ENCODE measurements at regions not wholly inside any gene's neighbourhood (a gene's known extent, or its start where the extent isn't known, plus 50 kb on each side); places are given as distances from the start of the nearest gene placed in this dataset.

DNA sequence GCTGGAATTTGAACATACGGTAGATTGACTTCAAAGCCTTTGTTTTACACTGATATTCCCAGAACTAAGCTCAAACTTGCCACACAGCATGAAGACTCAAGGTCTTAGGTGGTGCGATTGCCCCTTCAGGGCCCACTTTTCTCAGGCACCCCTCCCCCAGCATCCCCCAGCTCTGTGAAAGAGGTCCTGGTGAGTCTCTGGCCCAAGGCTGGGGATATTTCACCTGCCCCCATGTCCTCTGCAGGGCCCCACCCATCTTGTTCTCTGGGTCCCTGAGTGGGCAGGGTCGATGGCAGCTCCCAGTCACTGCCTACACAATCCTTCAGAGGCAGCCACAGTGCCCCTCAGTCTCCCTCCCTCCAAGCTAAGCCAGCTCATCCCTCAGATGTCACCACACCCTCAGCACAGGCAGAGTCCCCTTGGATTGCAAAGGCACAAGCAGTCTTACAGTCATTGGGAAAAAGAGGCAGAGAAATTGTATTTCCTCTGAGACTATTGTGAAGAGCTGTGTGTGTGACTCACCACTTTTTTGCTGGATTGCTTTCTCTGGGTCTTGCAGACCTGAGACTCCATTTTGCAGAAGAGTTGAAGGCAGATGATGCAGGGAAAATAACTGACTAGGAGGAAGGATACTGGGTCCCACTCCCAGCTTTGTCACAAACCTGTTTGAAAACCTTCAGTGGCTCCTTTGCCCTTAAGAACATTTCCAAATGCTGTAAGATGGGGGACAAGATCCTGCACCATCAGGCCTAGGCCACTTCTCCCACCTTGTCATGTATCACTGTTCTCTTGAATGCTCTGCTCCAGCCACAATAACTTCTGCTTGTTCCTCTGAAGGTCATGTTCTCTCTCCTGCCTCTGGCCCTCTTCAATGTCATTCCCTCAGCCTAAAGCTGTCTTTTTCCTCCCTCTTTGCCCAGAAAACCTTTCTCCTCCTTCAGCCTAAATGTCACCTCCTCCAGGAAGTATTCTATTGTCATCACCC, 119.1 kb upstream of the GRIK3 start:
- DNase-seq = no peak
- intact Hi-C loops (cut with DNase I, micrococcal nuclease) = no loop called here
- ATAC-seq = no peak

DNA sequence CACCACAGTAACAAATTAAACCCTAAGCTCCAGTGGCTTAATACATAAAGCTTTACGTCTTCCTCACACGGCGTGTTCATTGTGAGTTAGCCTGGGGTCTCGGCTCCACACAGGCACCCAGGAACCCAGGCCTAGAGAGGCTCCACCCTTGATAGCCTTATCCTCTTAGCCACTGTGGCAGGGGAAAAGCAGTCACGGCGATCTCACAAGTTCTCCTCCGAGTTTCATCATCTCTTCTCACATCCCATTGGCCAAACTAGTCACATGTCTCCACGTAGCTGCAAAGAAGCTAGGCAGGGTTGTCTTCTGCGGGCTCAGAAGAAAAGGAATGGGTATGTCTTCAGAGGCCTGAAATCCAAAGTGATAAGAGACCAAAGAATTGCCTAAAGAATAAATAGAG, 122.3 kb upstream of the GRIK3 start:
- no peak for ATAC-seq
- DNase-seq = no peak
- intact Hi-C loops (cut with DNase I, micrococcal nuclease) = no loop called here

DNA sequence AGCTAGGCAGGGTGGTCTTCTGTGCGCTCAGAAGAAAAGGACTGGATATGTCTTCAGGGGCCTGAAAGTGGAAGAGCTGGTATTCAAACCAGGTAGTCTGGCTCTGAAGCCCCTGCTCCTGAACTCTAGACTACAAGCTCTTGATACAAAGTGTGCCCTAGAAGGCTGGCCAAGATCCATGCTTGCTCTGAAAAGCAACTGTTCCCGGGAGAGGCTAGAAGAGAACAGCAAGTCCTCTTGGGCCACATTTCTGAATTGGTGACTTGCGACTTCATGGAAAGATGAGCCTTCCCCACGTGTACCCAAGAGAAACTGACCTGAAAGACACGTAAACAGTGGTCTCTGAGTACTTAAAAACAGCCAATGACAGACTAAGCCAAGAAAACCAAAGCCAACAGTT, 123.3 kb upstream of the GRIK3 start:
- intact Hi-C loops (cut with DNase I, micrococcal nuclease) = no loop called here
- no peak for DNase-seq
- ATAC-seq = no peak

DNA sequence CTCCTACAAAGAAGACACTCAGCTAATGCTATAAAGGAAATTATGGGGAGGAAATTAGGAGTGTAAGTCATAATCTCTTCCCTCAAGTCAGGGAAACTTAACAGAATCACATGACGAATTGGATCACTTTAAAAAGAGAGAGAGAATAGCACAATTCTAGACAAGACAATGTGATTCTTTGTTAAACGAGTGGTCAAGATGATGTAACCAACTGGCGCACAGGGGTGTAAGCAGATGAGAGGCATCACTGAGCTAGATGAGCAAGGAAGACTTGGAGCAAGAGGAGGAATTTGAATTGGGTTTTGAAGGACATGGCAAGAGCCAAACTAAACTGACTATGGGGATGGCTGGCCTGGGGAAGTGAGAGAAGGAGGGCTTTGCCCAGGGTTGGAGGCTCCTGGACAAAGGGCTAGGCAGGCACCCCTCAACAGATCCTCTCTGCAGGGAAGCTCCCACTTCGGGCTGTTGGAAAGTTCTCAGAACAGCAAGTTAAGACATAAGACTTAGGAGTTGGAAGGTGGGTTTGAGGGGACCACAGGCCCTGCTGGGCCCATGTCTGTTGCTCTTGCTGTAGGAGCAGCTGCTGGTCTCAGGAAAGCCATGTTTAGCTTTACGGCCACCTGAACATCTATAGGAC, 123.9 kb upstream of the GRIK3 start:
- ATAC-seq (no peak), DNase-seq (no peak)
- intact Hi-C loops (cut with DNase I, micrococcal nuclease) = no loop called here

DNA sequence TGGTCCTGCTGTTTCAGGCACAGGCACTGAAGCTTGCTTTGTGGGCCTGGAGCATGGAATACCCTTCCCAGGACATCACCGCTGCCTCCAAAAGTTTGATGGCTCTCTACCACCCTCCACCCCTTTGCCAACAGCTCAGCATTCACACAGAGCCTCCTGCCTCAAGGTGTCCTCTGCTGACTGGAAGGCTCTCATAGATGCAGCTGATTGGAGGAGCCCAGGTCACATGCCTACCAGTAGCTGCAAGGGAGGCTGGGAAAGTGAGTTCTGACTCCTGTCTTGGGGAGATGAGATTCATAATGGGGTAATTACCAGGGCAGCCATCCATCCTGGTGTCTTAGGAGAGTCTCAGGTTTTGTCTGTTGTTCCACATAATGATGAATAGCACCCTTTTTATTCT, 124.8 kb upstream of the GRIK3 start:
- DNase-seq (no peak), ATAC-seq (no peak)
- intact Hi-C loops (cut with DNase I, micrococcal nuclease) = no loop called here

DNA sequence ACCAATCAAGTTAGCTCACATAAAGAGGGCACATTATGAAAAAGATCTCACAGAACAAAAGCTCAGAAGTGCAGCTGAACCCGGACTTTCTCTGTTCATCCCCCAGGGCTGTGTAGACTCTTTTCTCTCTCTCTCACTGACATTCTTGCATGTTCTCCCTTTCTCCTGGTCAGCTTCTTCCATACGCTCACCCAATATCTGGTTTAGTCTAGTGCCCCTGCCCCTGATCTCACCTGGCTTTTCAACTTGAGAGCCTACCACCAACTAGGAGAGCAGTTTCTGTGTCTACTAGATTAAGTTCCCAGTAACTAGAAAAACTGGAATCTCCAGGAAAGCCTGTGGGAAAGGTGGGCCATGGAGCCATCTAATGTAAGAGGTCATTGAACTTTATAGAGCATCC, 126.9 kb upstream of the GRIK3 start:
- ATAC-seq (no peak), DNase-seq (no peak)
- intact Hi-C loops (cut with DNase I, micrococcal nuclease) = no loop called here

DNA sequence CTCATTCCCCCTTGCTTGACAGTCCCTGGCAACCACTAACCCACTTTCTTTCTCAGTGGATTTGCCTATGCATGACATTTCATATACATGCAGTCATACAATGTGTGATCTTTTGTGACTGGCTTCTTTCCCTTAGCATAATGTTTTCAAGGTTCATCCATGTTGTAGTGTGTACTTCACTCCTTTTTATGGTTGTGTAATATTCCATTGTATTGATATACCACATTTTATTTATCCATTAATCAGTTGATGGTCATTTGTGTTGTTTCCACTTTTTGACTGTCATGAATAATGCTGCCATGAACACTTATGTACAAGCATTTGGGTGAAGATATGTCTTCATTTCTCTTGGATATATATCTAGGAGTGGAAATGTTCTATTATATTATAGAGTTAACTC, 127.7 kb upstream of the GRIK3 start:
- DNase-seq (no peak), ATAC-seq (no peak)
- intact Hi-C loops (cut with DNase I, micrococcal nuclease) = no loop called here

DNA sequence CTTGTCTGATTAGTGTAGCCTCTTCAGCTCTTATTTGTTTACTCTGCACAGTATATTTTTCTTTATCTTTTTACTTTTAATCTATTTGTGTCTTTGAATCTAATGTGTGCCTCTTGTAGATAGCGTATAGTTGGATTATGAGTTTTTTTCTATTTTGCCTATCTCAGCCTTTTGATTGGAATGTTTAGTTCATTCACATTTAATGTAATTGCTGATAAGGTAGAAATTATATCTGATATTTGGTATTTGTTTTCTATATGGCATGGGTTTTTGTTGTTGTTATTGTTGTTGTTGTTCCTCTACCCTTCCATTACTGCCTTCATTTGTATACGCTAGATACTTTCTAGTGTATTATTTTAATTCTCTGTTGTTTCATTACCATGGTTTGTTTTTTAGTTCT, 131.7 kb upstream of the GRIK3 start:
- intact Hi-C loops (cut with DNase I, micrococcal nuclease) = no loop called here
- DNase-seq (no peak), ATAC-seq (no peak)

DNA sequence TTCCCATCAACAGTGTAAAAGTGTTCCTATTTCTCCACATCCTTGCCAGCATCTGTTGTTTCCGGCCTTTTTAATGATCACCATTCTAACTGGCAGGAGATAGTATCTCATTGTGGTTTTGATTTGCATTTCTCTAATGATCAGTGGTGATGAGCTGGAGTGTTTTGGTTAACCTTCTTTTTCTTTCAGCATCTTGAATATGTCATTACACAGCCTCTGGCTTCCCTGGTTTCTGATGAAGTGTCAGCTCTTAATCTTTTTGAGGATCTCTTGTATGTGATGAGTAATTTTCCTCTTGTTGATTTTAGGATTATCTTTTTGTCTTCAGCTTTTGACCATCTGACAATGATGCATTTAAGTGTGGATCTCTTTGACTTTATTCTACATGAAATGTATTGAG, 133.2 kb upstream of the GRIK3 start:
- ATAC-seq = no peak
- DNase-seq = no peak
- intact Hi-C loops (cut with DNase I, micrococcal nuclease) = no loop called here

DNA sequence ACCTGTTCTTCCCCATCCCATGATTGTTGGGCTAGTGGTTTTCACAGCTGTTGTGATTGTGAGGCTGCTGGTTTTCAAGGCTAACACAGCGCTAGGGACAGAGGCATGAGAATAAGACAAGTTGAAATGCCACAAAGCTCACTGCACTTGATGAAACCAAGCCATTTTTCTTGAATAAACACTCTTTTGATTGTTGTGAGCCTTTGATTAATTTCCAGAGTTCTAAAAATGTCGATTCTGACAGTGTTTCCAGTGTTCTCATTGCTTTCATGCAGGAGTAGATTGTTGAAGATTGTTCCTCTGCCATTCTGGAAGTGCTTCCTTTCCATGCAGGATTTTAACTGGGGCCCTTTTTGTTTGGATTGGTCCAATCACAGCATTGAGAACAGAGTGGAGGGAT, 134.9 kb upstream of the GRIK3 start:
- DNase-seq (no peak), ATAC-seq (no peak)
- intact Hi-C loops (cut with DNase I, micrococcal nuclease) = no loop called here

DNA sequence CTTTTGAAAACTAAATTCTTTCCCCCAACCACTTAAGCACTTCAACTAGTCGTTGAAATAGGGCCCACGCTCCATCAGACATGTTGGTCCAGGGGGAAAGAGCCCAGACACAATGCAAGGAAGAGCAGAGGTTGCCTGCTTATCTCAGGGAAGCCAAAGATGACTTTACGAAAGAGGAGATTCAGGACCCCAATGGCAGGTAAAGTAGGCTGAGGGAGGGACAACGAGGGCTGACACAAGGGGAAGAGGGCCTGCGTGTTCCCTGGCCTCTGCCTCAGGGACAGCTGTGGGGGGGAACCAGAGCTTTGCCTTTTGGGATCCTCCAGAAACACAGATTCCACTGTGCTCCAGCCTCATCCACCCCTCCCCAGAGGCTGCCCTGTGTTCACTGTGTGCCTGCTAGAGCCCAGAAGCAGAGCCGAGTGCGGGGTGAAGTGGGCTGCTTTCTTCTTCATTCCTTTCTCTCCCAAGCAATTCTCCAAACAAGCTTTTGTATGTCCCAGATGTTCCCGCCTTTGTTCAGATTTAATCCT, 135.5 kb upstream of the GRIK3 start:
- no peak for ATAC-seq
- intact Hi-C loops (cut with DNase I, micrococcal nuclease) = no loop called here

DNA sequence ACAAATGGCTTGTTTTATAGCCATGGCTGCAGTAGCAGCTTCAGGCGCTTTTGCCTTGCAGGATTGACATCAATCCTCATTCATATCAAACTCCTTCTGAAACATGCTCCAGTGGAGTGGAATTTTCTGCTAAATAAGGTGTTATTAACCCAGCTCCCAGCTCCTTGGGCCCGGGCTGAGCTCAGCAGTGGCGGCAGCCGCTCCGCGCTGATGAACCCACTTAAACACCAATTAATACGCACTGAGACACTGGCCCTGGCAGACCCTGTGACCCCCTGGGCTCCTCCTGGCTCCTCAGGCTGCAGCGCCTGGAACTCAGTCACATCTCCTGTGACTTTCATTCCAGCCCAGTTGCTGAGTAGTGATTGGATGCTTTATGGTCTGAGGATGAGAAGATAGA, 137.4 kb upstream of the GRIK3 start:
- DNase-seq = no peak
- ATAC-seq = no peak
- intact Hi-C loops (cut with DNase I, micrococcal nuclease) = no loop called here

More for the DNA sequence above, 135.5 kb upstream of the GRIK3 start:
- no peak for DNase-seq

DNA sequence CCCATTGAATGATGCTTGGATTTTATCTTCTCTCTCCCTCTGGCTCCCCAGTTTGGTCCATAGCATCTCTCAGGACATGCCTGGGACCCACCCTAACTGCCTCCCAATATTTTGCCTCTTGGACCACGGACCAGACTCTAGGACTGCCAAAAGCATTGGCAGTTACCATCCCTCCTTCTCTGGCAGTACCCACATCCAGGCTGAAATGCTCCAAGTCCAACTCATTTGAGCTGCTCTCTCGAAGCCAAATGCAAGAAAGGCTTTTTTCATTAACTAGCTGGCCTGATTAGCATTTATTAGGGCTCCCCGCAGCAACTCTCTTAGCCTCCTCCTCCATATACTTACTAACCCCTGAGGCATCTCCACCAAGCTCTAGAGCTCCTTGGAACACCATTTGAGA, 140.0 kb upstream of the GRIK3 start:
- DNase-seq (no peak), ATAC-seq (no peak)
- intact Hi-C loops (cut with DNase I, micrococcal nuclease) = no loop called here

DNA sequence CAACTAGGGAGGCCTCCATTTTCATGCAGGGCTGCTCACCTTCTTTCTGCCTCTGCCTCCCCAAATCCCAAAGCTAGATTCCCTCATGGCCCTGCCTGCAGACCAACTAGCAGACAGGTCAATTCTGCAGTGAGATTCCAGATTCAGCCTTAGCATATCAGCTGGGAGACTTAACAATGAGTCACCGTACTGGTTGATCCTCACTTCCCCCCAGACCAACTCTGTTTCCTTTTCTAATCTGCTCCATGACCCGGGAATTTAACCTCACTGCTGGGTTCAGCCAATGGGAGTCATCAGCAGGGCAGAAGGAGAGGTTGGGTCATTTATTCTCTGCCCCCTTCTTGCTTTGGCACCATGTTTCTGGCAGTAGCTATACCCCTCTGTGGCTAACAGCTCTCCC, 140.6 kb upstream of the GRIK3 start:
- intact Hi-C loops (cut with DNase I, micrococcal nuclease) = no loop called here
- no peak for DNase-seq
- no peak for ATAC-seq

DNA sequence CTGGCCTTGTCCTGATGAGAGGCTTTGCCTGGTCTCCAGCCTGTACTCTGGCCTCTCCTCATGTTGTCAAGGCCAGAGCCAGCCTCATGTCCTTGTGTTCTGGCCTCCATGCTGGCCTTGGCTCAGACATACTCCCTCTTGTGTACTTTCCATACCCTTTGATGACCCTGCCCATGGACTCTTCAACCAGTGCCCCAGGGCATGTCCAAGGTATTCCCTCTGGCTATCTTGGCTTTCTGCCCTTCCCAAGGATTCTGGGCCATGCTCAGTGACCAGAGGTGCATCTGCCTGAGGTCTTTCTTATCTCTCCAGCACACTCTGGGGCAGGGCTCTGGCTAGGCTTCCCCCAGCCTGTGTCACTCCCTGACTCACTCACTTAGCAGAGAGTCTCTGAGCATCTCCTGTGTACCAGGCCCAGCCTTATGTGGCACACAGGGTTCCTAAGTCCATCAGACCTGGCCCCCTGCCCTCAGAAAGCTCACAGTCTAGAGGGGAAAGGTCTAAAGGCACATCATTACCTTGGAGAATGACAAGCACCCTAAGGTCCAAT, 141.4 kb upstream of the GRIK3 start:
- intact Hi-C loops (cut with DNase I, micrococcal nuclease) = no loop called here
- no peak for ATAC-seq
- DNase-seq = no peak

DNA sequence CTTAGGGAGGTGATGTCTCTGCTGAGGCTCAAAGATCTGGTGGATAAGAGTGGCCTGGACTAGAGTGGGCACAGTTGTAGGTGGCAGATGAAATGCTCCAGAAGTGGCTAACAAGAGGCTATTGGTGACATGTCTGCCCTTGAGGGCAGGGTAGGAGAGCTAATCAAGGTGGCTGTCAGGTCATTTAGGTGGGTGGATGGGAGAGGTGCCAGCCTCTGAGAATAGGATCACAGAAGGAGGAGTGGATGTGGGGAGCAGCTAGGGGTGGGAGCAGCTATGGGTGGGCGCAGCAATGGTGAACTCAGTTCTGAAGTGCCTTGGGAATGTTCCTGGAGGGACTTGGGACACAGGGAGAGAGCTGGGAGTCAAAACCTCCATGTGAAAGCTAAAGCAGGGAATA, 142.0 kb upstream of the GRIK3 start:
- intact Hi-C loops (cut with DNase I, micrococcal nuclease) = no loop called here
- DNase-seq (no peak), ATAC-seq (no peak)

DNA sequence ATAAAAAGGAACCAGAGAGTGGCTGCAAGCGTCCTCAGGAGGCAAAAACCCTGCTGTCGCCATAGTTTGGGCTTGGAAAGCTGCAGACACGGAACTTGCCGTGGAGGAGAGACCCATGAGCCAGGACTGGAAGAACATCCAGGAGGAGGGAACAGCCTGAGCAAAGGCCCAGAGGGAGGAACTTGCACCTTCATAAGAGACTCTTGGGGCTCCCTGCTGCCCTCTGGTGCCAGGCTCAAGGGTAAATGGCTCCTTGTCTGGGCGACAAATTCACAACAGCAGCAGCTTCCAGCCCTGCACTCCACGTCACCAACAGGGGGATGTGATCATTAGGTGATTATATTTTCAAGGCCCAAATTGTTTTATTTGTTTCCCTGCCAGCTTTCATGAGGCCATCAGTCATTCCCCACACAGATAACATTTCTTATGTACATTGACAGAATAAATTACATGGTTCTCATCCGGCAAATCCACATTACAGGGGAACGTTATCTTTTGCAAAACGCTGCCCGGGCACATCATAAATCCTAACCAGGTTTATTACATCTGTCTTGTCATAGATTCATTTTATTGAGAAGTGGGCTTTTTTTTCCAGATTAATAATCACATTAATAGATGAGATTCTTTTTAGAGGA, 143.0 kb upstream of the GRIK3 start:
- peak in 1 of 2 donors; percentile 31 for DNase-seq
- no peak for ATAC-seq
- intact Hi-C loops (cut with DNase I, micrococcal nuclease) = no loop called here

DNA sequence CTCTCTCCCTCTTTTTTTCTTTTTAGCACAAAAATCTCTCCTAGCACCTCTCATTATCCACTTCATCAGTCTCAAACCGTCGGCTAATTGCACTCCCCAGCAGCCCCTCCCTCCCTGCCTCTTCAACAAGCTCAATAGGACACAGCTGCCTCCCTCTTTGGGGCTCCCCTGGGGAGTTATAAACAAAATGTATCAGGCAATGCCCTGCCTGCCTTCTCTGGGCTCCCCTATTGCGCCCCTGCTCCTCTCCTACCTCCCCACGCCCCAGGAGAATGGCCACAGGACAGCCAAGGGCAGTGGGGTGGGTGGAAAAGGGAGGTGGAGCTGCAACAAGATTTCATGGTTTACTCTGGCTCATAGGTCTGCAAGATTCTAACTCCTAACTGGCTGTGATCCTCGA, 147.1 kb upstream of the GRIK3 start:
- no peak for ATAC-seq
- intact Hi-C loops (cut with DNase I, micrococcal nuclease) = no loop called here

DNA sequence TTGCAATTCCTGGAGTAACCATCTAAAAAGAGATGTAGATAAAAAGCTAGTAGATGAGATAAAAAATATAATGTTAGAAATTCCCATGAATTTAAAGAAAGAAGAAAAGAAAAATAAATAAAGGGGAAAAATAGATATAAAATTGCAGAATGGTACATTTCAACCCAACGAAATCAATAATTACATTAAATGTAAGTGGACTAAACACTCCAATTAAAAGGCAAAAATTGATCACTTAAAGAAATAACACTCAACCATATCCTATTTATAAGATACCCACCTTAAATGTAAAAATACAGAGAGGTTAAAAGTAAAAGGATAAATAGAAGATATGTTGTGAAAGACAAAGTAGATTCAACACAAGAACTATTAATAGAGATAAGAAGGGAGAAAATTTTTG, 150.5 kb upstream of the GRIK3 start:
- no peak for ATAC-seq
- DNase-seq = no peak
- intact Hi-C loops (cut with DNase I, micrococcal nuclease) = no loop called here

More for the DNA sequence above, 147.1 kb upstream of the GRIK3 start:
- DNase-seq = no peak

Data from left colon (tissue), 2 donors.